GM19395 (cell line): ENCODE measurements at regions not wholly inside any gene's neighbourhood (a gene's known extent, or its start where the extent isn't known, plus 50 kb on each side); places are given as distances from the start of the nearest gene placed in this dataset.
"Not testable (repeated sequence)": the region's sequence is repeated elsewhere in the genome, so short reads cannot be mapped to it uniquely, and the experiment has no call there.

Experiments
- ATAC-seq: cut with Tn5 transposase; IDR thresholded peaks from one replicate; pipeline ENCODE4 v1.9.1; 2021; ENCODE audit warnings: mild to moderate bottlenecking, moderate library complexity; ENCODE audit not compliant: unreplicated experiment

GRCh38 chr18:70709144-70709543, 420.3 kb downstream of the SOCS6 start:
- no peak for ATAC-seq

- ATAC-seq = no peak
Measured at GRCh38 chr18:70705831-70706416, 417.1 kb downstream of the SOCS6 start.

GRCh38 chr18:70700496-70700895, 411.7 kb downstream of the SOCS6 start:
- no peak for ATAC-seq

- no peak for ATAC-seq
Measured at GRCh38 chr18:70698574-70698973, 409.7 kb downstream of the SOCS6 start.

DNA sequence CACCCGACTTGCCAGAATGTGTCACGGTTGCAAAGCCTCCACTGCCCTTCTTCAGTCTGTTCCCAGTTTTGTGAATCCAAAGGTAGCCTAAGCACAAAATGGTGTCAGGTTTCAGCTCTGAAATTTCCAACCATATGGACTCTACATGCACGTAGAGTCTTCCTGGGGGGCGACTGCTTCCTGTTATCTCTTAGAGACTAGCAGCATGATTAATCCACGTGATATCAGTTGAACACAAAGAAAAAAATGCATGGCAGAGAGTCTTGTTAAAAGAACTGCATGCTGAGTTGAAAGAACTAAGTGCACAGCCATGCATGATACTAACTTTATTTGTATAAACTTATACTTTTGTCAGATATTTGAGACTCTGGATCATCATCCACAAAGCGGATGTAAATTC, 404.4 kb downstream of the SOCS6 start:
- ATAC-seq = no peak

DNA sequence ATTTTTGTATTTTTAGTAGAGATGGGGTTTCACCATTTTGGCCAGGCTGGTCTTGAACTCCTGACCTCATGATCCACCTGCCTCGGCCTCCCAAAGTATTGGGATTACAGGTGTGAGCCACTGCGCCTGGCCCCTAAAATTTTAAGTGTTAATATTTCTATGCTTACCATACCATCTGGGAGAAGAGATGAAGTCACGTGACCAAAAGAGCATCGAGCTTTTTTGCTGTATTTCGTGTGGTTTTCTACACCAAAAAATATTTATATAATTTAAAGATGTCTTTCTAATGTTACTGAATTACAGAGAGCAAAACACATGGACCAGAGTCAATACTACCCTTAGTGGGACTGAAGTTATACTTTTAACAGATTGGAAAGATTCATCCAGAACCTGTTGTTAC, 400.9 kb downstream of the SOCS6 start:
- not testable (repeated sequence) for ATAC-seq

GRCh38 chr18:70688286-70688685, 399.4 kb downstream of the SOCS6 start:
- no peak for ATAC-seq

DNA sequence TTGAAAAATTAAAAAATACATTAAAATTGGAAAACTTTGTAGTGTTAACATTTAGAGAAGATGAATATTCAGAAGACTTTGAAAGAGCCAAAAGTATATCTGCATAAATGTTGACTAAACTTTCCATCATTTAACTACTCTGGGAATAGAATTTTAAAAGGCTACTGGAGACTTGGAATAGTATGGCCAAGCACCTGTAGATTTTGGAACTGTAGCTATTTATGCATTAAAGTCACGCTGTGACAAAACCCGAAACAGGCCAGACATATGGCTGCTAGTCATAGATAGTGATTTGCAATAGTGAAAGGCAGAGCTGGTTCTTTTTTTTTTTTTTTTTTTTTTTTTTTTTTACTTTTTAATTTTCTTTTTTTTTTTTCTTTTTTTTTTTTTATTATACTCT, 396.0 kb downstream of the SOCS6 start:
- ATAC-seq = no peak

GRCh38 chr18:70683263-70683662, 394.4 kb downstream of the SOCS6 start:
- ATAC-seq = no peak

DNA sequence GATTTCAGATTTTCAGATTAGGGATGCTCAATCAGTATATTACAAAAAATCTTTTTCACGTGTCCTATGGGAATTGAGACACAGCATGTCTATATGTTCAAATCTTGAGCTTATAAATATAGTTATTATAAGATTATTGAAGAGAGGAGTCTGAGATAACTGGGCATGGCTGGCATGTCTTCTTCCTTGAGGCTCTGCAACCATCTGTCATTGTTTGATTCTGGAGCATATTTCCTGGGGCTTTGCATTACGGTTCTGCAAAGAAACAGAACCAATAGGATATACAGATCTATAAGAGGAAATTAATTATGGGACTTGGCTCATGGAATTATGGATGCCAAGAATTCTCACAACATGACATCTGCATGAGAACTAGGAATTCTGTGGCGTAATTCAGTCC, 386.1 kb downstream of the SOCS6 start:
- no peak for ATAC-seq

GRCh38 chr18:70673831-70674230, 385.0 kb downstream of the SOCS6 start:
- ATAC-seq = no peak

GRCh38 chr18:70672581-70672980, 383.7 kb downstream of the SOCS6 start:
- ATAC-seq = no peak

DNA sequence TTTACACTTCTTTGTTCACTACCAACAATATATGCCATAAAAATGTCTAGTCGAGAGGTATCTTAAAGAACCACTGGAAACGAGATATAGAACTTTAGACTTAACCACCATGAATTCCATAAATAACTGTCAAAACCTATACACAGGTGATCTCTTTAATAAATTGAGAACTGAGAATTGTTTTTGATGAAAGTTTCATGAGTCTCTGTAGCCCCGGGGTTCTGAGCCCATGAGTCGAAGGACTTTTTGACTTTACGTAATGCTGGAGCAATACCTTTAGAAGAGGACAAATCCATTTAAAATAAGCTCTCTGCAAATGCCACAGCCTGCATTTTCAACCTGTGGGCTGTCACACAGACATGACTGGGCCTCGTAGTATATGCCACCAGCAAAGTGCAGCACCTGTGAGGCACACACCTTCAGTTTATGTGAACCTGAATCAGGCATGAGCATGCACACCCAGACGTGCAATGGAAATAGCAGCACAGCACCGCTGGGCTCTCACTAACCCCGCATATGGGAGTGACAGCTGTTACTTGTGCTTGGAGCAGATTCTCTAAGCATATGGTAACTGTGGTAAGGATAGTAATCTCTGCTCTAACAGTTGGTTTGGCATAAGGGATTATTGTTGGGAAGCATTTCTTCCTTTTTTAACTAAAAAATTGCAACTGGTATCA, 383.2 kb downstream of the SOCS6 start:
- no peak for ATAC-seq

- no peak for ATAC-seq
Measured at GRCh38 chr18:70666936-70667335, 378.1 kb downstream of the SOCS6 start.

GRCh38 chr18:70663141-70663540, 374.3 kb downstream of the SOCS6 start:
- ATAC-seq = no peak

GRCh38 chr18:70662588-70662987, 373.7 kb downstream of the SOCS6 start:
- no peak for ATAC-seq

DNA sequence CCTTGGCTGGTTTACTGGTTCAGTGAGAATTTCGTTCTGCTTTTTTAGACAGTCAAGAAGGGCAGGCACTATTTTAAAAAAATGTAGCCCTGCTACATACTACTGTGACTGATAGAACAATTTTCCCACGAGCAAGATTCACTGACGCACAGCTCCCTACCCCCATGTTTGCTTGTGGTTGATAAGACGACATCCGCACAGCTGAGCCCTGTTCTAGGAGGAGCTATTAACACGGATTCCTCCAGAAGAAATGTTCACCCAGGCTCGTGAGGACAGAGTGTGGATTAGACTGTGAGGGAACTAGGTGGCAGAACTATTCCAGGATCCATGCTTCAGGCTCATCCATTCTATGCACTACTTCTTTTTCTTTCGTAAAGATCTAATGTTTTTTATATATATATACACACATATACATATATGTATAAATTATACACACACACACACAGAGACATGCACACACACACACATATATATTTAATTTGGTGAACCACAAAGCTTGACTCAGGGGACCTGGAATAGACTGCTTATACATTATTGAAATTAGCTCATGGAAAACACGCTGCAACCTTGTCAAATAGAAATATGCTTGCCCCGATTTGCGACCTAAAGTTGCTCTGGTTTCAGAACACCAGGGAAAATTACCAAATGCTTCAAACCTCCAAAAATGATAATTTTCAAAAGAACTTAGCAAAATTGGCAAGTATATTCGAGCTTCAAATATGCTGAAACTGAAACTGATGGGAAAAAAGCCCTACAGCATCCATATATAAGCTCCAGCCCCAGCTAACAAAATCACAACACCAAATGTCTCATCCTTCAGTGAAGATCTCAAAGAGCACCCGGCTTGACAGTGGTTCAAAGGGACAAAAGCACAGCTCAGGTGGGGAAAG, 370.4 kb downstream of the SOCS6 start:
- ATAC-seq = no peak

GRCh38 chr18:70653671-70654070, 364.8 kb downstream of the SOCS6 start:
- ATAC-seq = no peak

GRCh38 chr18:70650878-70651277, 362.0 kb downstream of the SOCS6 start:
- ATAC-seq = no peak

- ATAC-seq = no peak
Measured at GRCh38 chr18:70649683-70650082, 360.8 kb downstream of the SOCS6 start.

DNA sequence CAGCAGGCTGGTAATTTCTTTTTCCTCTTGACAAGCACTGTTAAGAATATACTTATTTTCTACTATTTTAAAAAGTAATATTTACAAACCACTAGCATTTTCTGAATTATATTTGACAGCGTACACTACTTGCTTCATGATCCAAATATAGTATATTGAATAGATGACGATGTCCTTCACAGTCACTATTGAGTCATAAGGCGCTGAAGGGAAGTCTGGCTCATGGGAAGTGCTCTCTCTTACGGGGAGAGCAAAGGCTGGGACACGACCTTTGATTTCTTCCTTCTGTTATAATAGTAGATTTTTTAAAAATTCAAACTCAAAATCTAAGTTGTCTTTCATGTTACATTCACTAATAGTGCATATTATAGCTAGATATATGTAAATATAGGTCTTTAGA, 357.1 kb downstream of the SOCS6 start:
- ATAC-seq = no peak

DNA sequence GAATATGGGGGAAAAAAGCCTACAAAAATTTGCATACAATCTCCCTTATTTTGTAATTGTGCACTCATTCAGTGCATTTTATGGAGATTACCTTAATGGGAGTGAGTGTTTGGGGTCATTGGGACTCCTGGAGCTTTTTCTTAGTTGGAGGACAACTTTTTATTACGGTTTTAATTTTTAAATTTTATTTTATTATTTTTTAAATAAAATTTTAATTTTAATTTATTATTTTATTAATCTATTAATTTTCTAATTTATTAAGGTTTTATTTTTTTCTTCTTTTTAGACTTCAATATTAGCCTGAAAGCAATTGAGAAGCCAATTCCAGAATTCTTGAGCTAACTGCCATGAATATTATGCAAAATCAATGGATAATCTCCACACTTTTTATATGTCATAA, 355.0 kb downstream of the SOCS6 start:
- ATAC-seq = no peak
